GM10248 (cell line): ENCODE measurements at regions not wholly inside any gene's neighbourhood (a gene's known extent, or its start where the extent isn't known, plus 50 kb on each side); places are given as distances from the start of the nearest gene placed in this dataset.
"Not testable (repeated sequence)": the region's sequence is repeated elsewhere in the genome, so short reads cannot be mapped to it uniquely, and the experiment has no call there.

Source experiments
- CTCF ChIA-PET: fragments of 300-600 bp; sonication (Branson Sonifier 250); formaldehyde crosslinking; extraction: SDS; loops from one replicate; lab custom pipeline; 2021; ENCODE audit warnings: antibody characterized with exemption; lab: Yijun Ruan, JAX
- POLR2A ChIA-PET: fragments of 350-650 bp; sonication (Branson Sonifier 250); formaldehyde crosslinking; extraction: SDS; loops from one replicate; lab custom pipeline; 2020; ENCODE audit warnings: antibody characterized with exemption; lab: Yijun Ruan, JAX
- DNase-seq: peaks from one replicate; pipeline ENCODE4 v3.0.0; 2012; ENCODE audit errors: extremely low spot score
- CTCF ChIP-seq: IDR thresholded peaks from 2 replicates; pipeline ENCODE4 v1.5.1; 2012; ENCODE audit warnings: mild to moderate bottlenecking, low read depth; ENCODE audit errors: extremely low read depth, missing control alignments, control extremely low read depth

GRCh38 chr4:86472377-86473019, 112.6 kb upstream of the MAPK10 start:
- no peak for TF ChIP-seq CTCF
- DNase-seq = no peak
- CTCF ChIA-PET = interaction anchor here (2.2 kb wide), 1 partner anchor 26 kb away, joined by 10 read pairs; no protein-coding TSS in a partner anchor
- POLR2A ChIA-PET = no interaction called here

- DNase-seq, CTCF ChIA-PET, POLR2A ChIA-PET: not testable (repeated sequence)
These were observed 116.0 kb upstream of the PTPN13 start for GRCh38 chr4:86478151-86478550.

GRCh38 chr4:86481440-86481839, 112.7 kb upstream of the PTPN13 start:
- no peak for DNase-seq
- CTCF ChIA-PET = interaction anchor here (1.4 to 10.2 kb wide), 2 partner anchors 16 to 17 kb away, joined by 4 to 112 read pairs; no protein-coding TSS in a partner anchor
- no peak for TF ChIP-seq CTCF
- POLR2A ChIA-PET = no interaction called here

- no peak for DNase-seq
- CTCF ChIA-PET = interaction anchor here (1.0 to 10.2 kb wide), 4 partner anchors 8 to 15 kb away, joined by 3 to 112 read pairs (median 4); no protein-coding TSS in a partner anchor
- POLR2A ChIA-PET = no interaction called here
- TF ChIP-seq CTCF = no peak
These were observed 111.6 kb upstream of the PTPN13 start for GRCh38 chr4:86482306-86483172.

- ChIA-PET POLR2A (no interaction called here), CTCF (interaction anchor here (1.3 to 10.2 kb wide), 3 partner anchors 9 to 15 kb away, joined by 3 to 112 read pairs (median 4); no protein-coding TSS in a partner anchor)
These were observed 111.0 kb upstream of the PTPN13 start for GRCh38 chr4:86483173-86483490.

GRCh38 chr4:86483773-86484172, 110.3 kb upstream of the PTPN13 start:
- ChIA-PET POLR2A (no interaction called here), CTCF (interaction anchor here (1.3 to 10.2 kb wide), 2 partner anchors 14 kb away, joined by 3 to 112 read pairs; no protein-coding TSS in a partner anchor)
- no peak for TF ChIP-seq CTCF
- DNase-seq = no peak

More at GRCh38 chr4:86483173-86483490, 111.0 kb upstream of the PTPN13 start:
- no peak for TF ChIP-seq CTCF
- DNase-seq = no peak
